ENCODE measurements at regions not wholly inside any gene's neighbourhood (a gene's known extent, or its start where the extent isn't known, plus 50 kb on each side); places are given as distances from the start of the nearest gene placed in this dataset.

DNA sequence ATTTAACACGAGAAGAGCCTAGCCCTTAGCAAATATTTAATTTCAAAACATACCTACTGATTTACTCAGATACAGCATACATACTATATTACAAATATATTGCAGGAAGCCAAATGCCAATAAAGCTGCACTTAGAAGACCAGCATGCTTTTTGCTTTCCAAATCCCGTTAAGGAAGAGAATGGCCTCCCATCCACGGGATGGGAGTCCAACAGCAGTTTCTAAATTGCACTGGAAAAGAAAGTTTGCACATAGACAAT is 156.3 kb upstream of the FOXN3 start:
- TF ChIP-seq POLR2AphosphoS5 (IDR thresholded peaks at IDR 0.05; ENCODE audit: insufficient read depth in 1 of 2, low read depth in 1 of 2): no peak
- no peak for TF ChIP-seq POLR2A (IDR thresholded peaks at IDR 0.05)

Measured in vagina (tissue), 2 donors.